ENCODE measurements at regions not wholly inside any gene's neighbourhood (a gene's known extent, or its start where the extent isn't known, plus 50 kb on each side); places are given as distances from the start of the nearest gene placed in this dataset.

GRCh38 chr10:36441557-36441956 lies 683.8 kb upstream of the ANKRD30A start:
- TF ChIP-seq CBX3 (IDR thresholded peaks at IDR 0.05; ENCODE audit: low read depth), result no peak
- no peak for TF ChIP-seq CTCF (IDR thresholded peaks at IDR 0.05 in 2 of 3, conservative IDR thresholded peaks at IDR 0.05 in 1 of 3; ENCODE audit: borderline replicate concordance in 1 of 3, insufficient read depth in 1 of 3, low read depth in 2 of 3, low read length in 2 of 3)
